ENCODE measurements at regions not wholly inside any gene's neighbourhood (a gene's known extent, or its start where the extent isn't known, plus 50 kb on each side); places are given as distances from the start of the nearest gene placed in this dataset.

- TF ChIP-seq POLR2AphosphoS5 (IDR thresholded peaks at IDR 0.05) = no peak
- no peak for TF ChIP-seq POLR2A (IDR thresholded peaks at IDR 0.05)
- TF ChIP-seq EP300 (IDR thresholded peaks at IDR 0.05) = no peak
- TF ChIP-seq, protein P1, sequence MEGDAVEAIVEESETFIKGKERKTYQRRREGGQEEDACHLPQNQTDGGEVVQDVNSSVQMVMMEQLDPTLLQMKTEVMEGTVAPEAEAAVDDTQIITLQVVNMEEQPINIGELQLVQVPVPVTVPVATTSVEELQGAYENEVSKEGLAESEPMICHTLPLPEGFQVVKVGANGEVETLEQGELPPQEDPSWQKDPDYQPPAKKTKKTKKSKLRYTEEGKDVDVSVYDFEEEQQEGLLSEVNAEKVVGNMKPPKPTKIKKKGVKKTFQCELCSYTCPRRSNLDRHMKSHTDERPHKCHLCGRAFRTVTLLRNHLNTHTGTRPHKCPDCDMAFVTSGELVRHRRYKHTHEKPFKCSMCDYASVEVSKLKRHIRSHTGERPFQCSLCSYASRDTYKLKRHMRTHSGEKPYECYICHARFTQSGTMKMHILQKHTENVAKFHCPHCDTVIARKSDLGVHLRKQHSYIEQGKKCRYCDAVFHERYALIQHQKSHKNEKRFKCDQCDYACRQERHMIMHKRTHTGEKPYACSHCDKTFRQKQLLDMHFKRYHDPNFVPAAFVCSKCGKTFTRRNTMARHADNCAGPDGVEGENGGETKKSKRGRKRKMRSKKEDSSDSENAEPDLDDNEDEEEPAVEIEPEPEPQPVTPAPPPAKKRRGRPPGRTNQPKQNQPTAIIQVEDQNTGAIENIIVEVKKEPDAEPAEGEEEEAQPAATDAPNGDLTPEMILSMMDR (IDR thresholded peaks at IDR 0.05) = no peak
- Histone ChIP-seq H3K4me1 (no peaks in the 10 kb centered on the region), H3K27me3 (no peaks in the 10 kb centered on the region), H3K36me3 (no peaks in the 10 kb centered on the region), H3K4me3 (no peak overlapping the region), H3K9me3 (no peaks in the 10 kb centered on the region), H3K27ac (no peak overlapping the region)
- WGBS, 2 donors (ENCODE audit: low coverage in 1 of 2) = 84 to 89% methylated on average over 2 of the region's 2 CpGs
- ATAC-seq = no peak
Observed at GRCh38 chr9:11713077-11713476, 980.1 kb upstream of the TYRP1 start.

DNA sequence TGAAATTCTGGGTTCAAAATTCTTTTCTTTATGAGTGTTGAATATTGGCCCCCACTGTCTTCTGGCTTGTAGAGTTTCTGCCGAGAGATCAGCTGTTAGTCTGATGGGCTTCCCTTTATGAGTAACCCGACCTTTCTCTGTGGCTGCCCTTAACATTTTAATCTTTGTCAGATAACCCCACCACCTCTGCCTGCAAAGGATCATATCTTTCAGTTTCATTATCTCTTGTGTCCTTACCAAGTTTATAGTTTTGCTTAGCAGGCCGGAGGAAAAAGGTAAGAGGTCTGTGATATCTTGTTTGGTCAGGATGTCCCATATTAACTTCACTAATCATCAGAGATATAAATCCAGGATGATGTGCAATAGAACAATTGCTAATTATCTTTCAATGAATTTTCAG lies 970.2 kb upstream of the TYRP1 start:
- TF ChIP-seq EP300 (IDR thresholded peaks at IDR 0.05) = no peak
- TF ChIP-seq, protein P1 (IDR thresholded peaks at IDR 0.05) = no peak
- no peak for TF ChIP-seq POLR2AphosphoS5 (IDR thresholded peaks at IDR 0.05)
- no peak for TF ChIP-seq POLR2A (IDR thresholded peaks at IDR 0.05)
- no peaks in the 10 kb centered on the region for H3K4me1 ChIP-seq
- WGBS, 2 donors (ENCODE audit: low coverage in 1 of 2) = 42 to 47% methylated on average over 3 of the region's 3 CpGs
- no peak for ATAC-seq
- no peaks in the 10 kb centered on the region for H3K27me3 ChIP-seq
- no peaks in the 10 kb centered on the region for H3K36me3 ChIP-seq
- H3K27ac ChIP-seq = no peak overlapping the region
- H3K9me3 ChIP-seq = no peaks in the 10 kb centered on the region
- H3K4me3 ChIP-seq = no peak overlapping the region

DNA sequence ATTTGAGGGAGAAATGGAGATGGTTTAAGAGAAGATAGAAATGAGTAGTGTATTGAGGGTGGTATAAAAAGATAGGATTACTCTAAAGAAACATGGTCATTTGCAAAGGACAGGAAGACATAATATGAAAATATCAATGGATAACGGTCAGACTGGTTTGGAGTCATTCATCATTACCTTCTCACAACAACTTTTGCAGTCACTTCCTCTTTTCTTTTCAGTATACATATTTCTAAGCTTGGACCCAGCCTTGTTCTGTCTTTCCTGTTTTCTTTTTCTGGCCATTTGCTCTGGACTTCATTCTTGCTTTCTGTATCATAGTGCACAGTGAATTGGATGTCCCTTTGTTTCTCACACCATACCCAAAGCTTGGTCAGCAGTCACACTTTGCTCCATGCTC lies 966.5 kb upstream of the TYRP1 start:
- WGBS, 2 donors (ENCODE audit: low coverage in 1 of 2) = 50 to 65% methylated on average over 1 of the region's 1 CpG
- H3K4me1 ChIP-seq = no peaks in the 10 kb centered on the region
- TF ChIP-seq POLR2AphosphoS5 (IDR thresholded peaks at IDR 0.05) (no peak), EP300 (IDR thresholded peaks at IDR 0.05) (no peak), POLR2A (IDR thresholded peaks at IDR 0.05) (no peak)
- TF ChIP-seq, protein P1 (IDR thresholded peaks at IDR 0.05) = no peak
- H3K9me3 ChIP-seq = no peaks in the 10 kb centered on the region
- no peak overlapping the region for H3K27ac ChIP-seq
- no peak for ATAC-seq
- no peak overlapping the region for H3K4me3 ChIP-seq
- H3K27me3 ChIP-seq = no peaks in the 10 kb centered on the region
- no peaks in the 10 kb centered on the region for H3K36me3 ChIP-seq

- no peaks in the 10 kb centered on the region for H3K4me1 ChIP-seq
- ATAC-seq = no peak
- no peaks in the 10 kb centered on the region for H3K27me3 ChIP-seq
- H3K9me3 ChIP-seq = peaks cover 0 to 7% (median 0%) of the 10 kb centered on the region in 3 donors
- H3K36me3 ChIP-seq = no peaks in the 10 kb centered on the region
- no peak for TF ChIP-seq POLR2A (IDR thresholded peaks at IDR 0.05)
- no peak for TF ChIP-seq POLR2AphosphoS5 (IDR thresholded peaks at IDR 0.05)
- no peak for TF ChIP-seq EP300 (IDR thresholded peaks at IDR 0.05)
- TF ChIP-seq, protein P1 (IDR thresholded peaks at IDR 0.05) = no peak
- no peak overlapping the region for H3K27ac ChIP-seq
- no peak overlapping the region for H3K4me3 ChIP-seq
- 56 to 58% methylated on average over 1 of the region's 1 CpG for WGBS, 2 donors (ENCODE audit: low coverage in 1 of 2)
Observed at GRCh38 chr9:11735391-11735790, 957.8 kb upstream of the TYRP1 start.

DNA sequence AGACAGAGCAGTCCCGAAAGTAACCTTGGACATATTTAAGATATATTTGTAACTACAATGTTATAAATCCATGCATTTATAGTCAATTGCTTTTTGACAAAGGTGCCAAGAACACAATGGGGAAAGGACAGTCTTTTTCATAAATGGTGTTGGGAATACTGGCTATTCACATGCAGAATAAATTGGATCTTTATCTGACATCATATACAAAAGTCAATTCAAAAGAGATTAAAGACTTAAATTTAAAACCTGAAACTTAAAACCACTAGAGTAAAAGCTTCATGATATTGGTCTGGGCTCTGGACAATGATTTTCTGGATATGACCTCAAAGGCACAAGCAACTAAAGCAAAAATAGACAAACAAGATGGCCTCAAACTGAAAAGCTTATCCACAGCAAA lies 950.7 kb upstream of the TYRP1 start:
- Histone ChIP-seq H3K27me3 (no peaks in the 10 kb centered on the region), H3K4me3 (no peak overlapping the region), H3K4me1 (no peaks in the 10 kb centered on the region), H3K36me3 (no peaks in the 10 kb centered on the region), H3K9me3 (no peaks in the 10 kb centered on the region), H3K27ac (no peak overlapping the region)
- no peak for ATAC-seq
- TF ChIP-seq, protein P1 (IDR thresholded peaks at IDR 0.05) = no peak
- no peak for TF ChIP-seq EP300 (IDR thresholded peaks at IDR 0.05)
- no peak for TF ChIP-seq POLR2A (IDR thresholded peaks at IDR 0.05)
- no peak for TF ChIP-seq POLR2AphosphoS5 (IDR thresholded peaks at IDR 0.05)
- 92 to 93% methylated on average over 1 of the region's 1 CpG for WGBS, 2 donors (ENCODE audit: low coverage in 1 of 2)

Measured in gastroesophageal sphincter (tissue), 4 donors.